Epithelial cell of esophagus (primary cell): ENCODE measurements at regions not wholly inside any gene's neighbourhood (a gene's known extent, or its start where the extent isn't known, plus 50 kb on each side); places are given as distances from the start of the nearest gene placed in this dataset.

ENCODE experiments used
- DNase-seq: peaks from one replicate; pipeline ENCODE4 v3.0.0; 2010; ENCODE audit warnings: low read depth
- H3K4me3 ChIP-seq: 2 replicates; pipeline ENCODE4 v1.5.1; 2011; ENCODE audit warnings: mild to moderate bottlenecking, low read length, control low read depth
- CTCF ChIP-seq: IDR thresholded peaks from 2 replicates; pipeline ENCODE4 v1.5.1; 2011; ENCODE audit warnings: low read depth, mild to moderate bottlenecking, low read length, control low read depth, inconsistent platforms; ENCODE audit not compliant: insufficient read depth; ENCODE audit errors: missing control alignments

- no peak for TF ChIP-seq CTCF
- H3K4me3 ChIP-seq = no peak overlapping the region
- no peak for DNase-seq
Measured at GRCh38 chr12:64931321-64931720, 106.9 kb downstream of the TBC1D30 start.

- no peak for TF ChIP-seq CTCF
- no peak for DNase-seq
- H3K4me3 ChIP-seq = no peak overlapping the region
Measured at GRCh38 chr12:64931981-64932380, 107.5 kb downstream of the TBC1D30 start.

- no peak for DNase-seq
- no peak overlapping the region for H3K4me3 ChIP-seq
- TF ChIP-seq CTCF = no peak
Measured at GRCh38 chr12:64933791-64934190, 109.3 kb downstream of the TBC1D30 start.

- H3K4me3 ChIP-seq = no peak overlapping the region
- DNase-seq = no peak
- TF ChIP-seq CTCF = no peak
Measured at GRCh38 chr12:64937452-64937851, 113.0 kb downstream of the TBC1D30 start.

GRCh38 chr12:64938179-64938578 is 113.7 kb downstream of the TBC1D30 start:
- no peak for DNase-seq
- no peak overlapping the region for H3K4me3 ChIP-seq
- TF ChIP-seq CTCF = no peak

- TF ChIP-seq CTCF = no peak
- H3K4me3 ChIP-seq = no peak overlapping the region
- DNase-seq = no peak
Measured at GRCh38 chr12:64943686-64944085, 119.2 kb downstream of the TBC1D30 start.

GRCh38 chr12:64944966-64945365 is 120.5 kb downstream of the TBC1D30 start:
- H3K4me3 ChIP-seq = no peak overlapping the region
- no peak for DNase-seq
- no peak for TF ChIP-seq CTCF
